Tibial nerve (tissue), 3 donors: ENCODE measurements at regions not wholly inside any gene's neighbourhood (a gene's known extent, or its start where the extent isn't known, plus 50 kb on each side); places are given as distances from the start of the nearest gene placed in this dataset.

Source experiments
- CTCF ChIP-seq, 5 experiments: fragments of 200-600 bp in 3 of 5; fragments of 450-650 bp in 2 of 5; sonication (generic) in 3 of 5; IDR thresholded peaks; one replicate each; pipeline ENCODE4 v1.5.1; 2016 to 2019; ENCODE audit warnings: antibody characterized with exemption in 5 of 5, mild to moderate bottlenecking in 3 of 5, moderate library complexity in 2 of 5
- POLR2A ChIP-seq, 2 donors: fragments of 450-650 bp; IDR thresholded peaks; one replicate each; pipeline ENCODE4 v1.6.1; 2017; ENCODE audit warnings: antibody characterized with exemption in 2 of 2, mild to moderate bottlenecking in 2 of 2, moderate library complexity in 2 of 2

- TF ChIP-seq CTCF (IDR thresholded peaks at IDR 0.05), result no peak
- no peak for TF ChIP-seq POLR2A (IDR thresholded peaks at IDR 0.05)
These were observed 184.4 kb upstream of the HTR2A start for GRCh38 chr13:47081246-47081645.
